ENCODE measurements at regions not wholly inside any gene's neighbourhood (a gene's known extent, or its start where the extent isn't known, plus 50 kb on each side); places are given as distances from the start of the nearest gene placed in this dataset.

DNA sequence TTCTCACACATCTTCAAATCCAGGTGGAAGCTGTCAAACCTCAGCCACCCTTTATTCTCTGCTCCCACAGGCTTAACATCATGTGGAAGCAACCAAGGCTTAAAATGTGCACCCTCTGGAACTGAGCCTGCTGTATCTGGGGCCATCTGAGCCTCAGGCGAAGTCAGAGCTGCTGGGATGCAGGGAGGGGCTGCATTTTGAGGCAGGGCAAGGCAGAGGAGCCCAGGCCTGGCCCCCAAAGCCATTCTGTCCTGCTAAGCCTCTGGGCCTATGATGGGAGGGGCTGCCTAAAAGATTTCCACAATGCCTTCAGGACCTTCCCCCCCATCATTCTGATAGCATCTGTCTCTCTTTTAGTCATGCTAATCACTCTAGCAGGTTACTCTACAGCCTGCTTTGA, 51.7 kb upstream of the COBL start:
- Mint-ChIP-seq H3K4me1 (no peaks in the 10 kb centered on the region), H3K36me3 (no peaks in the 10 kb centered on the region), H3K27ac (no peak overlapping the region), H3K9me3 (no peaks in the 10 kb centered on the region), H3K4me3 (no peak overlapping the region), H3K27me3 (no peaks in the 10 kb centered on the region)
- H3K27me3 ChIP-seq (ENCODE audit: insufficient read depth, low read length, poor library complexity, severe bottlenecking): no peaks in the 10 kb centered on the region
- CTCF ChIA-PET: no interaction called here
- no peak overlapping the region for H3K27ac ChIP-seq (ENCODE audit: low read depth, low read length)
- H3K4me1 ChIP-seq (ENCODE audit: insufficient read depth, low read length): no peaks in the 10 kb centered on the region
- no peak for DNase-seq
- no peaks in the 10 kb centered on the region for H3K9me3 ChIP-seq (ENCODE audit: low read length)
- H3K36me3 ChIP-seq (ENCODE audit: insufficient read depth, low read length): no peaks in the 10 kb centered on the region
- no peak overlapping the region for H3K4me3 ChIP-seq (ENCODE audit: low read length)
- POLR2A ChIA-PET: no interaction called here

DNA sequence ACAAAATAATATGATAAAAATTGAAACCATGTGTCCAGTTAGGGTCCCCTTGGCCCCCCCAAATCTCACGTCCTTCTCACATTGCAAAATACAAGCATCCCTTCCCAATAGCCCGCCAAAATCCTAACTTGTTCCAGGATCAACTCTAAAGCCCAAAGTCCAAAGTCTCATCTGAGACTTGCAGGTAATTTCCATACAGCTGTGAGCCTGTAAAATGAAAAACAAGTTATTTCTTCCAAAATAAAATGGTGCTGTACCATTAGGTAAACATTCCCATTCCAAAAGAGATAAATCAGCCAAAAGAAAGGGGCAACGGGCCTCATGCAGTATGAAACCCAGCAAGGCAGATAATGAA, 51.0 kb upstream of the COBL start:
- no peak overlapping the region for H3K27ac ChIP-seq (ENCODE audit: low read depth, low read length)
- H3K36me3 Mint-ChIP-seq: no peaks in the 10 kb centered on the region
- CTCF ChIA-PET: no interaction called here
- H3K27me3 ChIP-seq (ENCODE audit: insufficient read depth, low read length, poor library complexity, severe bottlenecking): no peaks in the 10 kb centered on the region
- no peak for DNase-seq
- H3K4me3 Mint-ChIP-seq: no peak overlapping the region
- H3K27me3 Mint-ChIP-seq: no peaks in the 10 kb centered on the region
- POLR2A ChIA-PET: no interaction called here
- H3K4me1 ChIP-seq (ENCODE audit: insufficient read depth, low read length): no peaks in the 10 kb centered on the region
- no peaks in the 10 kb centered on the region for H3K4me1 Mint-ChIP-seq
- no peak overlapping the region for H3K27ac Mint-ChIP-seq
- no peaks in the 10 kb centered on the region for H3K9me3 Mint-ChIP-seq
- no peak overlapping the region for H3K4me3 ChIP-seq (ENCODE audit: low read length)
- H3K36me3 ChIP-seq (ENCODE audit: insufficient read depth, low read length): no peaks in the 10 kb centered on the region
- no peaks in the 10 kb centered on the region for H3K9me3 ChIP-seq (ENCODE audit: low read length)

DNA sequence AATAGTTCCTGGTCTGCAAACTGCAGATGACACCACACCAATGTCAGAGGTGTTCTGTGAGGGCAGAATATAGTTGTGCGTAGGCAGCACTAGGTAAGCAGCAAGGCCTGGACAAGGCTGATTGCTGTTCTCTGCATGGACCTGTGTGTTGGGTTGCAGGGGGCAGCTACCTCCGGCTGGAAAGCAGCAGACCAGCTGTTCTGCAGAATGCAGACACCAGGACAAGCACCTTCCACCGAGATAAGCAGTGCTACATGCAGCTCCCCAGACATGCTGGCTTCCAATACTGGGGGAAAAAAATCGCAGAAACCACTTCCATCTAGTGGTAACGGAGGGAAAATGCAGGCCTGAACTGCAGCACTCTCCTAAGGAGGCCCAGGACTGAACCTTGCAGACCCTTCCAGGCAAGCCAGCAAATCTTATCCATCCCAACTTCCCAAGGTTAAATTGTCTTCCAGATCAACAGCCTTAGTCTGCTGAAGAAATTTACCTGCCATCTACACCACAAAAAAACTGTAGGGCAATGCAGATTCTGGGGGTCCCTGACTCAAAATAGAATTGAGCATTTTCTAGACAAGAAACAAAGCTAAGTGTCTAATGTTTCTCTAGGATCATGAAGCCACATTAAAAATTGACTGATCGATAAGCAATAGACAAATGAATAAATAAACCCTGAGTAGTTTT, 50.5 kb upstream of the COBL start:
- Histone ChIP-seq H3K9me3 (ENCODE audit: low read length) (no peaks in the 10 kb centered on the region), H3K27me3 (ENCODE audit: insufficient read depth, low read length, poor library complexity, severe bottlenecking) (no peaks in the 10 kb centered on the region), H3K4me3 (ENCODE audit: low read length) (no peak overlapping the region), H3K36me3 (ENCODE audit: insufficient read depth, low read length) (no peaks in the 10 kb centered on the region), H3K4me1 (ENCODE audit: insufficient read depth, low read length) (no peaks in the 10 kb centered on the region), H3K27ac (ENCODE audit: low read depth, low read length) (no peak overlapping the region)
- Mint-ChIP-seq H3K36me3 (no peaks in the 10 kb centered on the region), H3K4me1 (no peaks in the 10 kb centered on the region), H3K4me3 (no peak overlapping the region), H3K27me3 (peaks cover 0 to 2% of the 10 kb centered on the region in 2 donors), H3K9me3 (peaks cover 0 to 2% (median 0%) of the 10 kb centered on the region in 5 donors), H3K27ac (no peak overlapping the region)
- ChIA-PET CTCF (interaction anchor here (1.0 kb wide), 1 partner anchor 10 kb away, joined by 4 read pairs; no protein-coding TSS in a partner anchor), POLR2A (no interaction called here)
- no peak for DNase-seq

Measured in CD8-positive, alpha-beta memory T cell (primary cell).